ENCODE measurements at regions not wholly inside any gene's neighbourhood (a gene's known extent, or its start where the extent isn't known, plus 50 kb on each side); places are given as distances from the start of the nearest gene placed in this dataset.

GRCh38 chr6:105460860-105461259, 58.0 kb upstream of the PREP start:
- no peak for TF ChIP-seq CTCF (conservative IDR thresholded peaks at IDR 0.05; ENCODE audit: low read length)
- TF ChIP-seq EZH2phosphoT487 (IDR thresholded peaks at IDR 0.05; ENCODE audit: borderline replicate concordance, low read depth, low read length), result no peak

Data from OCI-LY7 (cell line).